A549 (cell line): ENCODE measurements at regions not wholly inside any gene's neighbourhood (a gene's known extent, or its start where the extent isn't known, plus 50 kb on each side); places are given as distances from the start of the nearest gene placed in this dataset.

Experiments
- ATAC-seq, 2 experiments: fragments of 200-7000 bp in 1 of 2; fragments of >200 bp in 1 of 2; cut with Nextera tagmentation in 1 of 2; cut with Tn5 transposase in 1 of 2; 3 replicates each; pipeline versions ENCODE4 v1.8.0 to v1.9.1; 2018 to 2020; ENCODE audit warnings: mild to moderate bottlenecking in 1 of 2, moderate library complexity in 1 of 2
- CTCF ChIA-PET: fragments of 300-600 bp; sonication (Branson Sonifier 250); formaldehyde crosslinking; extraction: SDS; loops from one replicate; lab custom pipeline; 2021; ENCODE audit warnings: antibody characterized with exemption, inconsistent platforms; lab: Yijun Ruan, JAX
- POLR2A ChIA-PET: fragments of 350-600 bp; formaldehyde crosslinking; extraction: SDS; loops from one replicate; lab custom pipeline; 2021; ENCODE audit warnings: antibody characterized with exemption, inconsistent platforms; lab: Yijun Ruan, JAX
- DNase-seq, 2 experiments: peaks; one replicate each; pipeline versions ENCODE4 v3.0.0 to v3.0.0-alpha.2; 2011 to 2016; ENCODE audit warnings: low read depth in 1 of 2, low spot score in 1 of 2
- FAIRE-seq: peaks from 2 replicates; lab custom pipeline; 2011; peaks lifted over from hg19 to GRCh38; lab: Jason Lieb, UNC
- H3K27ac ChIP-seq, 2 experiments: fragments of >200 bp; sonication (Bioruptor Twin); formaldehyde crosslinking; 3 replicates each; pipeline ENCODE4 v1.5.1; 2016 to 2017
- H3K4me1 ChIP-seq: fragments of >200 bp; sonication (Bioruptor Twin); formaldehyde crosslinking; 3 replicates; pipeline ENCODE4 v1.6.1; 2016
- H3K4me2 ChIP-seq: fragments of >200 bp; sonication (Bioruptor Twin); formaldehyde crosslinking; 3 replicates; pipeline ENCODE4 v1.6.1; 2016
- H3K4me3 ChIP-seq: fragments of >200 bp; sonication (Bioruptor Twin); formaldehyde crosslinking; 3 replicates; pipeline ENCODE4 v1.5.1; 2016
- H3K9me3 ChIP-seq: fragments of >200 bp; sonication (Bioruptor Twin); formaldehyde crosslinking; 3 replicates; pipeline ENCODE4 v1.6.1; 2016
- CBX2 ChIP-seq: fragments of 200-600 bp; sonication (generic); IDR thresholded peaks from 2 replicates; pipeline ENCODE4 v1.6.1; 2016; ENCODE audit warnings: low read depth, mild to moderate bottlenecking, borderline replicate concordance
- CBX8 ChIP-seq: fragments of 200-600 bp; sonication (generic); IDR thresholded peaks from 2 replicates; pipeline ENCODE4 v1.6.1; 2016
- CEBPB ChIP-seq, 2 experiments: fragments of >200 bp in 1 of 2; sonication (Bioruptor Twin) in 1 of 2; formaldehyde crosslinking in 1 of 2; IDR thresholded peaks; 2 replicates each; pipeline ENCODE4 v1.6.1; 2012 to 2016
- CHD2 ChIP-seq: fragments of 150-350 bp; IDR thresholded peaks from 2 replicates; pipeline ENCODE4 v1.6.1; 2014; ENCODE audit warnings: low read length; ENCODE audit not compliant: partially characterized antibody
- EHF ChIP-seq: fragments of 250-450 bp; sonication (Bioruptor Pico); IDR thresholded peaks from 2 replicates; pipeline ENCODE4 v1.5.0; 2020; ENCODE audit warnings: mild to moderate bottlenecking
- EP300 ChIP-seq, 2 experiments: fragments of >200 bp; sonication (Bioruptor Twin); formaldehyde crosslinking; IDR thresholded peaks; 2 replicates in 1 of 2; 3 replicates in 1 of 2; pipeline ENCODE4 v1.6.1; 2016 to 2017
- ESRRA ChIP-seq: fragments of 150-350 bp; IDR thresholded peaks from 2 replicates; pipeline ENCODE4 v1.6.1; 2014; ENCODE audit warnings: mild to moderate bottlenecking, low read length, borderline replicate concordance
- FOSB ChIP-seq: fragments of 250-450 bp; sonication (Bioruptor Pico); IDR thresholded peaks from 2 replicates; pipeline ENCODE4 v1.5.0; 2020; ENCODE audit warnings: mild to moderate bottlenecking, moderate library complexity
- FOSL2 ChIP-seq, 2 experiments: fragments of 450-650 bp in 1 of 2; fragments of >200 bp in 1 of 2; sonication (Bioruptor Twin) in 1 of 2; formaldehyde crosslinking; IDR thresholded peaks; 2 replicates each; pipeline versions ENCODE4 v1.5.0 to v1.6.1; 2016 to 2020; ENCODE audit warnings: mild to moderate bottlenecking in 1 of 2, moderate library complexity in 1 of 2
- GATA3 ChIP-seq: IDR thresholded peaks from 2 replicates; pipeline ENCODE4 v1.6.1; 2012; ENCODE audit warnings: borderline replicate concordance
- HDAC2 ChIP-seq: fragments of 200-600 bp; sonication (generic); IDR thresholded peaks from 2 replicates; pipeline ENCODE4 v1.6.1; 2016
- HEYL ChIP-seq: fragments of 250-450 bp; sonication (Bioruptor Pico); IDR thresholded peaks from 2 replicates; pipeline ENCODE4 v1.8.0; 2021; ENCODE audit warnings: mild to moderate bottlenecking, moderate library complexity
- JUN ChIP-seq, 2 experiments: fragments of >200 bp; sonication (Bioruptor Twin); formaldehyde crosslinking; IDR thresholded peaks; 2 replicates in 1 of 2; 3 replicates in 1 of 2; pipeline ENCODE4 v1.6.1; 2016 to 2017
- JUNB ChIP-seq: fragments of >200 bp; sonication (Bioruptor Twin); formaldehyde crosslinking; IDR thresholded peaks from 2 replicates; pipeline ENCODE4 v1.6.1; 2016
- MAZ ChIP-seq: fragments of 150-350 bp; IDR thresholded peaks from 2 replicates; pipeline ENCODE4 v1.6.1; 2014; ENCODE audit warnings: antibody characterized with exemption, low read depth, low read length, borderline replicate concordance
- MYC ChIP-seq: IDR thresholded peaks from 2 replicates; pipeline ENCODE4 v1.6.1; 2012; ENCODE audit warnings: mild to moderate bottlenecking, inconsistent platforms, low read length, improper control_type of control experiment, borderline replicate concordance
- NPAS2 ChIP-seq: fragments of 250-450 bp; sonication (Bioruptor Pico); IDR thresholded peaks from 2 replicates; pipeline ENCODE4 v1.8.0; 2022; ENCODE audit warnings: mild to moderate bottlenecking, moderate library complexity, borderline replicate concordance
- NR3C1 ChIP-seq: fragments of >200 bp; sonication (Bioruptor Twin); formaldehyde crosslinking; IDR thresholded peaks from 3 replicates; pipeline ENCODE4 v1.6.1; 2017
- POLR2A ChIP-seq: IDR thresholded peaks from 2 replicates; pipeline ENCODE4 v1.6.1; 2012; ENCODE audit warnings: mild to moderate bottlenecking, low read length
- POLR2AphosphoS2 ChIP-seq: conservative IDR thresholded peaks from 2 replicates; pipeline ENCODE4 v1.6.1; 2012; ENCODE audit warnings: low read length, improper control_type of control experiment, inconsistent platforms
- RAD21 ChIP-seq, 2 experiments: fragments of >200 bp in 1 of 2; sonication (Bioruptor Twin) in 1 of 2; formaldehyde crosslinking in 1 of 2; IDR thresholded peaks in 1 of 2; conservative IDR thresholded peaks in 1 of 2; 2 replicates in 1 of 2; 3 replicates in 1 of 2; pipeline ENCODE4 v1.6.1; 2012 to 2018; ENCODE audit warnings: inconsistent platforms in 1 of 2
- RFX5 ChIP-seq: fragments of 450-650 bp; IDR thresholded peaks from 2 replicates; pipeline ENCODE4 v1.7.1; 2014; ENCODE audit warnings: antibody characterized with exemption, mild to moderate bottlenecking, moderate library complexity
- SMC3 ChIP-seq: fragments of >200 bp; sonication (Bioruptor Twin); formaldehyde crosslinking; IDR thresholded peaks from 3 replicates; pipeline ENCODE4 v1.6.1; 2018; ENCODE audit warnings: inconsistent platforms
- SREBF2 ChIP-seq: fragments of 450-650 bp; IDR thresholded peaks from 2 replicates; pipeline ENCODE4 v1.6.1; 2014; ENCODE audit warnings: mild to moderate bottlenecking, moderate library complexity
- TP53 ChIP-seq: fragments of 250-450 bp; sonication (Bioruptor Pico); IDR thresholded peaks from 2 replicates; pipeline ENCODE4 v1.5.0; 2021; ENCODE audit warnings: mild to moderate bottlenecking, moderate library complexity
- WGBS: methylation state at CpG from one replicate; pipeline ENCODE4 v1.1.6; 2017; ENCODE audit errors: missing lambda C conversion rate; 5-methylcytosine and 5-hydroxymethylcytosine counted together
- TF ChIP-seq, protein P1 (sequence below): fragments of 450-650 bp; IDR thresholded peaks from 2 replicates; pipeline ENCODE4 v1.6.1; 2014; ENCODE audit warnings: antibody characterized with exemption
- TF ChIP-seq, protein P2 (sequence below): IDR thresholded peaks from 2 replicates; pipeline ENCODE4 v1.6.1; 2012
- TF ChIP-seq, protein P3 (sequence below): IDR thresholded peaks from 2 replicates; pipeline ENCODE4 v1.6.1; 2012; ENCODE audit warnings: low read depth, borderline replicate concordance
- TF ChIP-seq, protein P4 (sequence below): fragments of >200 bp; sonication (Bioruptor Twin); formaldehyde crosslinking; IDR thresholded peaks from 3 replicates; pipeline ENCODE4 v1.6.1; 2016
- TF ChIP-seq, protein P5 (sequence below): fragments of 200-600 bp; sonication (generic); IDR thresholded peaks from 2 replicates; pipeline ENCODE4 v1.6.1; 2016; ENCODE audit warnings: antibody characterized with exemption, mild to moderate bottlenecking, moderate library complexity

DNA sequence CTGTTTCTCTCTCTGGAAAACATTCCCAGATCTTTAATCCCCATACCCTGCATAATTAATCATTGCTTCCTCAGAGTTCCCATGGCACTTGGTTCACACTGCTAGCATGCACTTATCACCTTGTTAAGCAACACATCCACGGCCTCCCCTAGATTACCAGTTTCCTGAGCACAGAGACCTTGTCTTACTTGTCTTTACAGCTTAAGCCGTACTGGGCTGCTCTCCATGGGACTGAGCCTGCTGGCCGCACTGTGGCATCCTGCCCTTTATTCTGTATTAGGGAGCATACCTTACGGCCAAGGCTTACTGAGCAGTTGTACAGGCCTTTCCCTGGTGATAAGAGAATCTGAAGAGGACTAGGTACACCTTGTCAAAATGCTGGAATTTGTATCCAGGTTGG lies 190.2 kb downstream of the REEP3 start:
- DNase-seq = no peak
- no peak for FAIRE-seq
- Histone ChIP-seq H3K4me2 (peak overlapping the region; percentile 70), H3K4me1 (peaks cover 56% of the 10 kb centered on the region), H3K27ac (peak overlapping the region; percentile 57 to 74), H3K9me3 (no peaks in the 10 kb centered on the region), H3K4me3 (no peak overlapping the region)
- TF ChIP-seq CBX2 = no peak
- ChIA-PET POLR2A (interaction anchor here (3.2 kb wide), 1 partner anchor 81 kb away, joined by 23 read pairs; no protein-coding TSS in a partner anchor), CTCF (interaction anchor here (1.2 to 3.3 kb wide), 5 partner anchors 9 to 545 kb away, joined by 3 to 22 read pairs (median 6); no protein-coding TSS in a partner anchor)
- peak in 1 of 2 experiments; percentile 17; a peak in 3 of 6 replicates for ATAC-seq
- 93% methylated on average over 4 of the region's 4 CpGs for whole genome bisulfite sequencing

DNA sequence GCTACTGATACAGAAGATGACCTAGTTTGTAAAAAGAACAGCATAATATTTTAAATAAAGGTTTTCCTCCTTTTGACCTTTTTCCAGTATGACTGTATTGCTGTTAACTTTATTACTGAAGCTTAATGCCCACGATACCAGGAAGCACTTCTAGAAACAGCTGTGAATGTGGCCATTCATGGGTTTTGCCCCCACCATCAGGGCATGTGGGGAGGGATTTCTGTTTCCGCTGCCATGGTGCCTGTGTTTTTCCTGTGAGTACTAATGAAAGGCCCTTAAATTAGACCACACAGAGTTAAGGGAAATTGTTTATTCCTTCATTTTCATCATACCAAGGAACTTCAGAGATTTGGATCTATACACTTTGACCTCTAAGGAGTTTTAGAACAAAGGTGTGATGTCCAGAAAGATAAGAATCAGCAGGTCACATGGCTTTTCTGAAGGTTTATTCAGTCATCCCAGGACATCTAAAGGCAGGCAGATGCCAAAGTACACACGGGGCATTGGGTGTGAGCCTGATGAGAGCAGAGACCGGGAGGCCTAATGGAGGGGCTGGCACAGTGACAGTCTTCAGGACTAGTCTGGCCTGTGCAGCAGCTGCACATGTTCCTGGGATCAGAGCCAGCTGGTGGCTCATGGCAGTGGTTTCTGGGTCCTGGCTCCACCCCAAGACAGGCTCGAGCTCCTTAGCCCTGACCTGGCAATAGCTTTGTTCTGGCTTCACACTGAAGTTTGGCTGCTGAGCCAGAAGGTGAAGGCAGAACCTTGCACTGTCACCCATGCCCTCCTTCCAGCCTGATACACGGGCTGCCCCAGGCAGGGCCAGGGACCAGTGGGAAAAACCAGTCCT lies 190.9 kb downstream of the REEP3 start:
- H3K4me2 ChIP-seq = peak overlapping the region; percentile 70

More for the DNA sequence above, 190.9 kb downstream of the REEP3 start:
- POLR2A ChIA-PET = interaction anchor here (3.2 kb wide), 1 partner anchor 82 kb away, joined by 23 read pairs; no protein-coding TSS in a partner anchor
- no peak overlapping the region for H3K4me3 ChIP-seq
- no peaks in the 10 kb centered on the region for H3K9me3 ChIP-seq
- ATAC-seq = peak; percentile 83 to 89
- peaks cover 50% of the 10 kb centered on the region for H3K4me1 ChIP-seq
- 24% methylated on average over 6 of the region's 6 CpGs for WGBS
- TF ChIP-seq HDAC2 (no peak), MAZ (no peak), FOSL2 (IDR thresholded peaks at IDR 0.05) (peak; percentile 55), FOSL2 (CRISPR knock-in tag; IDR thresholded peaks at IDR 0.05) (peak; percentile 41), POLR2AphosphoS2 (no peak), NPAS2 (CRISPR knock-in tag) (peak; percentile 54), EP300 (IDR thresholded peaks at IDR 0.05) (peak; percentile 49 to 82; a peak in 3 of 5 replicates), CBX2 (no peak), CEBPB (IDR thresholded peaks at IDR 0.05) (no peak), JUNB (peak; percentile 89), CHD2 (no peak), TP53 (no peak), ESRRA (no peak; the same call in 1 of the 2 replicates), RAD21 (conservative IDR thresholded peaks at IDR 0.05 in 1 of 2, IDR thresholded peaks at IDR 0.05 in 1 of 2) (no peak; a peak in 1 of 5 replicates), HEYL (no peak), NR3C1 (no peak), SREBF2 (no peak), EHF (CRISPR knock-in tag) (no peak), SMC3 (0 out of 3 replicates have a peak, but pooled peaks have one; percentile 21), GATA3 (peak; percentile 96), POLR2A (no peak), RFX5 (no peak), JUN (IDR thresholded peaks at IDR 0.05) (peak; percentile 78 to 81; a peak in 4 of 5 replicates), FOSB (CRISPR knock-in tag) (no peak), CBX8 (no peak), MYC (peak; percentile 86)
- TF ChIP-seq, protein P1, sequence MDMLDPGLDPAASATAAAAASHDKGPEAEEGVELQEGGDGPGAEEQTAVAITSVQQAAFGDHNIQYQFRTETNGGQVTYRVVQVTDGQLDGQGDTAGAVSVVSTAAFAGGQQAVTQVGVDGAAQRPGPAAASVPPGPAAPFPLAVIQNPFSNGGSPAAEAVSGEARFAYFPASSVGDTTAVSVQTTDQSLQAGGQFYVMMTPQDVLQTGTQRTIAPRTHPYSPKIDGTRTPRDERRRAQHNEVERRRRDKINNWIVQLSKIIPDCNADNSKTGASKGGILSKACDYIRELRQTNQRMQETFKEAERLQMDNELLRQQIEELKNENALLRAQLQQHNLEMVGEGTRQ = peak; percentile 67
- TF ChIP-seq, protein P2, sequence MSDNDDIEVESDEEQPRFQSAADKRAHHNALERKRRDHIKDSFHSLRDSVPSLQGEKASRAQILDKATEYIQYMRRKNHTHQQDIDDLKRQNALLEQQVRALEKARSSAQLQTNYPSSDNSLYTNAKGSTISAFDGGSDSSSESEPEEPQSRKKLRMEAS = peak; percentile 89
- TF ChIP-seq, protein P3, sequence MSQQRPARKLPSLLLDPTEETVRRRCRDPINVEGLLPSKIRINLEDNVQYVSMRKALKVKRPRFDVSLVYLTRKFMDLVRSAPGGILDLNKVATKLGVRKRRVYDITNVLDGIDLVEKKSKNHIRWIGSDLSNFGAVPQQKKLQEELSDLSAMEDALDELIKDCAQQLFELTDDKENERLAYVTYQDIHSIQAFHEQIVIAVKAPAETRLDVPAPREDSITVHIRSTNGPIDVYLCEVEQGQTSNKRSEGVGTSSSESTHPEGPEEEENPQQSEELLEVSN = 0 out of 2 replicates have a peak, but pooled peaks have one; percentile 12
- TF ChIP-seq, protein P4, sequence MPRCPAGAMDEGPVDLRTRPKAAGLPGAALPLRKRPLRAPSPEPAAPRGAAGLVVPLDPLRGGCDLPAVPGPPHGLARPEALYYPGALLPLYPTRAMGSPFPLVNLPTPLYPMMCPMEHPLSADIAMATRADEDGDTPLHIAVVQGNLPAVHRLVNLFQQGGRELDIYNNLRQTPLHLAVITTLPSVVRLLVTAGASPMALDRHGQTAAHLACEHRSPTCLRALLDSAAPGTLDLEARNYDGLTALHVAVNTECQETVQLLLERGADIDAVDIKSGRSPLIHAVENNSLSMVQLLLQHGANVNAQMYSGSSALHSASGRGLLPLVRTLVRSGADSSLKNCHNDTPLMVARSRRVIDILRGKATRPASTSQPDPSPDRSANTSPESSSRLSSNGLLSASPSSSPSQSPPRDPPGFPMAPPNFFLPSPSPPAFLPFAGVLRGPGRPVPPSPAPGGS = peak; percentile 64; the same call in 2 of the 3 replicates
- TF ChIP-seq, protein P5, sequence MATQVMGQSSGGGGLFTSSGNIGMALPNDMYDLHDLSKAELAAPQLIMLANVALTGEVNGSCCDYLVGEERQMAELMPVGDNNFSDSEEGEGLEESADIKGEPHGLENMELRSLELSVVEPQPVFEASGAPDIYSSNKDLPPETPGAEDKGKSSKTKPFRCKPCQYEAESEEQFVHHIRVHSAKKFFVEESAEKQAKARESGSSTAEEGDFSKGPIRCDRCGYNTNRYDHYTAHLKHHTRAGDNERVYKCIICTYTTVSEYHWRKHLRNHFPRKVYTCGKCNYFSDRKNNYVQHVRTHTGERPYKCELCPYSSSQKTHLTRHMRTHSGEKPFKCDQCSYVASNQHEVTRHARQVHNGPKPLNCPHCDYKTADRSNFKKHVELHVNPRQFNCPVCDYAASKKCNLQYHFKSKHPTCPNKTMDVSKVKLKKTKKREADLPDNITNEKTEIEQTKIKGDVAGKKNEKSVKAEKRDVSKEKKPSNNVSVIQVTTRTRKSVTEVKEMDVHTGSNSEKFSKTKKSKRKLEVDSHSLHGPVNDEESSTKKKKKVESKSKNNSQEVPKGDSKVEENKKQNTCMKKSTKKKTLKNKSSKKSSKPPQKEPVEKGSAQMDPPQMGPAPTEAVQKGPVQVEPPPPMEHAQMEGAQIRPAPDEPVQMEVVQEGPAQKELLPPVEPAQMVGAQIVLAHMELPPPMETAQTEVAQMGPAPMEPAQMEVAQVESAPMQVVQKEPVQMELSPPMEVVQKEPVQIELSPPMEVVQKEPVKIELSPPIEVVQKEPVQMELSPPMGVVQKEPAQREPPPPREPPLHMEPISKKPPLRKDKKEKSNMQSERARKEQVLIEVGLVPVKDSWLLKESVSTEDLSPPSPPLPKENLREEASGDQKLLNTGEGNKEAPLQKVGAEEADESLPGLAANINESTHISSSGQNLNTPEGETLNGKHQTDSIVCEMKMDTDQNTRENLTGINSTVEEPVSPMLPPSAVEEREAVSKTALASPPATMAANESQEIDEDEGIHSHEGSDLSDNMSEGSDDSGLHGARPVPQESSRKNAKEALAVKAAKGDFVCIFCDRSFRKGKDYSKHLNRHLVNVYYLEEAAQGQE = no peak
- TF ChIP-seq, all 56 proteins: peak for 12
- CTCF ChIA-PET = interaction anchor here (0.6 to 3.3 kb wide), 8 partner anchors 8 to 1625 kb away, joined by 3 to 22 read pairs (median 5); no protein-coding TSS in a partner anchor
- no peak for FAIRE-seq
- H3K27ac ChIP-seq = peak overlapping the region; percentile 74 to 76
- peak; percentile 63 to 89 for DNase-seq
